CD14-positive monocyte (primary cell): ENCODE measurements at regions not wholly inside any gene's neighbourhood (a gene's known extent, or its start where the extent isn't known, plus 50 kb on each side); places are given as distances from the start of the nearest gene placed in this dataset.

Experiments used
- DNase-seq, 3 donors: peaks; one replicate each; pipeline ENCODE4 v3.0.0-alpha.2; 2011 to 2022
- H2AFZ ChIP-seq: 2 replicates; pipeline ENCODE4 v1.6.0; 2012; ENCODE audit warnings: mild to moderate bottlenecking, low read depth, low read length, inconsistent platforms; ENCODE audit not compliant: insufficient read depth, poor library complexity, severe bottlenecking
- H3K27ac ChIP-seq, 2 donors: 1 replicate in 1 of 2; 2 replicates in 1 of 2; pipeline ENCODE4 v1.5.1; 2012 to 2013; ENCODE audit warnings: low read length in 2 of 2, control low read depth in 1 of 2, inconsistent platforms in 1 of 2, low read depth in 1 of 2, mild to moderate bottlenecking in 1 of 2
- H3K27me3 ChIP-seq, 2 donors: one replicate each; pipeline versions ENCODE4 v1.6.0 to v1.6.1; 2011 to 2013; ENCODE audit warnings: low read length in 2 of 2; ENCODE audit not compliant: control insufficient read depth in 2 of 2, insufficient read depth in 2 of 2
- H3K36me3 ChIP-seq, 2 donors: replicated peaks in 1 of 2; 1 replicate in 1 of 2; 2 replicates in 1 of 2; pipeline versions ENCODE4 v1.5.1 to v1.6.1; 2012 to 2013; ENCODE audit warnings: low read length in 2 of 2, control low read depth in 1 of 2, inconsistent platforms in 1 of 2, mild to moderate bottlenecking in 1 of 2; ENCODE audit not compliant: insufficient read depth in 2 of 2, control insufficient read depth in 1 of 2
- H3K4me1 ChIP-seq, 2 donors: 1 replicate in 1 of 2; 2 replicates in 1 of 2; pipeline versions ENCODE4 v1.5.1 to v1.6.1; 2012 to 2013; ENCODE audit warnings: low read length in 2 of 2, control low read depth in 1 of 2, inconsistent platforms in 1 of 2, mild to moderate bottlenecking in 1 of 2, moderate library complexity in 1 of 2; ENCODE audit not compliant: insufficient read depth in 2 of 2, control insufficient read depth in 1 of 2
- H3K4me2 ChIP-seq: replicated peaks from 2 replicates; pipeline ENCODE3; 2012; ENCODE audit warnings: low read length, moderate library complexity, mild to moderate bottlenecking; ENCODE audit not compliant: poor library complexity, severe bottlenecking; ENCODE audit errors: extremely low read depth
- H3K4me3 ChIP-seq, 3 experiments: fragments of 200-600 bp in 1 of 3; sonication (generic) in 1 of 3; replicated peaks in 1 of 3; 1 replicate in 2 of 3; 2 replicates in 1 of 3; pipeline ENCODE4 v1.5.1; 2011 to 2013; ENCODE audit warnings: low read length in 3 of 3, mild to moderate bottlenecking in 3 of 3, control low read depth in 2 of 3, low read depth in 2 of 3, inconsistent platforms in 1 of 3, moderate library complexity in 1 of 3
- H3K79me2 ChIP-seq: 2 replicates; pipeline ENCODE4 v1.6.0; 2012; ENCODE audit warnings: mild to moderate bottlenecking, control low read depth, inconsistent platforms, low read length, moderate library complexity; ENCODE audit not compliant: insufficient read depth
- H3K9ac ChIP-seq: 2 replicates; pipeline ENCODE4 v1.6.0; 2017; ENCODE audit warnings: low read length, mild to moderate bottlenecking; ENCODE audit not compliant: insufficient read depth, poor library complexity, severe bottlenecking
- H3K9me3 ChIP-seq, 2 donors: replicated peaks in 1 of 2; 1 replicate in 1 of 2; 2 replicates in 1 of 2; pipeline versions ENCODE4 v1.5.1 to v1.6.1; 2012 to 2013; ENCODE audit warnings: low read length in 2 of 2, control low read depth in 1 of 2; ENCODE audit not compliant: control insufficient read depth in 1 of 2, insufficient read depth in 1 of 2
- H4K20me1 ChIP-seq: 2 replicates; pipeline ENCODE4 v1.6.0; 2012; ENCODE audit warnings: mild to moderate bottlenecking, low read length, control low read depth, moderate library complexity; ENCODE audit not compliant: insufficient read depth
- H3K27ac Mint-ChIP-seq, 7 donors: one replicate each; pipeline ENCODE4 v1.8.0; 2020; ENCODE audit warnings: mild to moderate bottlenecking in 7 of 7, mixed read lengths in 7 of 7, moderate library complexity in 6 of 7, inconsistent platforms in 2 of 7
- H3K27me3 Mint-ChIP-seq, 3 donors: one replicate each; pipeline ENCODE4 v1.8.0; 2021 to 2022; ENCODE audit warnings: low read depth in 3 of 3, mild to moderate bottlenecking in 3 of 3, mixed read lengths in 3 of 3, moderate library complexity in 3 of 3, inconsistent platforms in 1 of 3
- H3K36me3 Mint-ChIP-seq, 2 donors: one replicate each; pipeline ENCODE4 v1.8.0; 2020; ENCODE audit warnings: mixed read lengths in 2 of 2, inconsistent platforms in 1 of 2, mild to moderate bottlenecking in 1 of 2
- H3K4me1 Mint-ChIP-seq: one replicate; pipeline ENCODE4 v1.8.0; 2020; ENCODE audit warnings: mild to moderate bottlenecking, mixed read lengths
- H3K4me3 Mint-ChIP-seq, 2 donors: one replicate each; pipeline ENCODE4 v1.8.0; 2020; ENCODE audit warnings: mild to moderate bottlenecking in 2 of 2, mixed read lengths in 2 of 2, moderate library complexity in 1 of 2
- H3K9me3 Mint-ChIP-seq, 7 donors: one replicate each; pipeline ENCODE4 v1.8.0; 2020 to 2022; ENCODE audit warnings: mixed read lengths in 7 of 7, mild to moderate bottlenecking in 6 of 7, moderate library complexity in 6 of 7, inconsistent platforms in 2 of 7
- CTCF ChIP-seq: fragments of 200-600 bp; IDR thresholded peaks from one replicate; pipeline ENCODE4 v1.8.0; 2022; ENCODE audit warnings: antibody characterized with exemption, mild to moderate bottlenecking
- WGBS: methylation state at CpG from one replicate; pipeline ENCODE4 v1.1.5; 2013; ENCODE audit warnings: missing lambda C conversion rate; ENCODE audit not compliant: insufficient coverage; 5-methylcytosine and 5-hydroxymethylcytosine counted together
- intact Hi-C, 2 donors: fragments of 100-400 bp; cut with micrococcal nuclease; formaldehyde crosslinking; loops; one replicate each; pipeline versions ENCODE4 v1.15.0 to v1.15.1; 2023

GRCh38 chr12:68446901-68447796 lies 115.0 kb upstream of the MDM1 start:
- intact Hi-C loops: loop anchor here in 1 of 2 donors (10.0 kb wide), 1 partner anchor 92 kb away; no protein-coding TSS in a partner anchor
- 40% methylated on average over 1 of the region's 7 CpGs for WGBS
- peaks cover 51% of the 10 kb centered on the region for H3K4me1 Mint-ChIP-seq
- Histone ChIP-seq H3K79me2 (no peaks in the 10 kb centered on the region), H3K27ac (peak overlapping the region in 1 of 2 donors; percentile 63), H3K4me3 (peak overlapping the region in 1 of 3 experiments; percentile 53), H3K4me1 (peaks cover 32 to 53% of the 10 kb centered on the region in 2 donors), H4K20me1 (no peaks in the 10 kb centered on the region), H3K9me3 (no peaks in the 10 kb centered on the region), H3K9ac (no peak overlapping the region), H3K4me2 (peak overlapping the region; percentile 48), H3K27me3 (no peaks in the 10 kb centered on the region), H3K36me3 (no peaks in the 10 kb centered on the region), H2AFZ (peak overlapping the region; percentile 34)
- TF ChIP-seq CTCF: no peak
- peaks cover 0 to 1% (median 0%) of the 10 kb centered on the region in 3 donors for H3K27me3 Mint-ChIP-seq
- H3K27ac Mint-ChIP-seq: peak overlapping the region; percentile 44 to 91 (median 77)
- peak; percentile 49 to 58 (median 54) for DNase-seq
- peak overlapping the region; percentile 56 to 63 for H3K4me3 Mint-ChIP-seq
- H3K36me3 Mint-ChIP-seq: peaks cover 13 to 16% of the 10 kb centered on the region in 2 donors
- H3K9me3 Mint-ChIP-seq: peaks cover 7 to 14% (median 12%) of the 10 kb centered on the region in 7 donors

GRCh38 chr12:68447797-68448260 lies 115.7 kb upstream of the MDM1 start:
- H3K9me3 ChIP-seq: no peaks in the 10 kb centered on the region
- H3K4me3 Mint-ChIP-seq: no peak overlapping the region
- intact Hi-C loops: loop anchor here in 1 of 2 donors (10.0 kb wide), 1 partner anchor 93 kb away; no protein-coding TSS in a partner anchor
- peaks cover 7 to 14% (median 12%) of the 10 kb centered on the region in 7 donors for H3K9me3 Mint-ChIP-seq
- TF ChIP-seq CTCF: no peak
- H3K27me3 Mint-ChIP-seq: peaks cover 0 to 1% (median 0%) of the 10 kb centered on the region in 3 donors
- H3K27me3 ChIP-seq: no peaks in the 10 kb centered on the region
- H3K9ac ChIP-seq: no peak overlapping the region
- DNase-seq: no peak
- WGBS: 0% methylated on average over 1 of the region's 2 CpGs
- no peaks in the 10 kb centered on the region for H4K20me1 ChIP-seq
- H3K4me2 ChIP-seq: peak overlapping the region; percentile 48
- no peak overlapping the region for H3K4me3 ChIP-seq
- peaks cover 57% of the 10 kb centered on the region for H3K4me1 Mint-ChIP-seq
- peaks cover 13 to 16% of the 10 kb centered on the region in 2 donors for H3K36me3 Mint-ChIP-seq
- H3K27ac Mint-ChIP-seq: peak overlapping the region in 6 of 7 donors; percentile 77 to 92 (median 86)
- peak overlapping the region in 1 of 2 donors; percentile 63 for H3K27ac ChIP-seq
- H3K4me1 ChIP-seq: peaks cover 34 to 59% of the 10 kb centered on the region in 2 donors
- H3K79me2 ChIP-seq: no peaks in the 10 kb centered on the region
- peak overlapping the region; percentile 34 for H2AFZ ChIP-seq
- no peaks in the 10 kb centered on the region for H3K36me3 ChIP-seq
